Smooth muscle cell (in vitro differentiated cells): ENCODE measurements at regions not wholly inside any gene's neighbourhood (a gene's known extent, or its start where the extent isn't known, plus 50 kb on each side); places are given as distances from the start of the nearest gene placed in this dataset.
A peak's percentile ranks its signal among the peaks of the same experiment; 100 is the strongest.

Experiments
- DNase-seq: peaks from one replicate; lab custom pipeline; 2025; ENCODE audit not compliant: unreplicated experiment; lab: John Stamatoyannopoulos, UW
- H2AFZ ChIP-seq: fragments of 200-600 bp; sonication (generic); 2 replicates; pipeline ENCODE4 v1.6.0; 2016; ENCODE audit warnings: antibody characterized with exemption, low read depth, mild to moderate bottlenecking
- H3F3A ChIP-seq: fragments of 200-600 bp; sonication (generic); 2 replicates; pipeline ENCODE4 v1.6.0; 2017; ENCODE audit warnings: antibody characterized with exemption, low read depth
- H3K27ac ChIP-seq: fragments of 200-600 bp; sonication (generic); 2 replicates; pipeline ENCODE4 v1.5.1; 2016; ENCODE audit warnings: low read depth, mild to moderate bottlenecking
- H3K27me3 ChIP-seq: fragments of 200-600 bp; sonication (generic); 2 replicates; pipeline ENCODE4 v1.6.1; 2016; ENCODE audit warnings: low read depth, mild to moderate bottlenecking
- H3K36me3 ChIP-seq: fragments of 200-600 bp; sonication (generic); 2 replicates; pipeline ENCODE4 v1.5.1; 2016; ENCODE audit warnings: low read depth
- H3K4me1 ChIP-seq: fragments of 200-600 bp; sonication (generic); 2 replicates; pipeline ENCODE4 v1.5.1; 2016; ENCODE audit warnings: low read depth
- H3K4me2 ChIP-seq: fragments of 200-600 bp; sonication (generic); 2 replicates; pipeline ENCODE4 v1.6.0; 2016; ENCODE audit warnings: mild to moderate bottlenecking
- H3K4me3 ChIP-seq: fragments of 200-600 bp; sonication (generic); 2 replicates; pipeline ENCODE4 v1.5.1; 2016; ENCODE audit warnings: mild to moderate bottlenecking
- H3K79me2 ChIP-seq: fragments of 200-600 bp; sonication (generic); 2 replicates; pipeline ENCODE4 v1.6.0; 2016; ENCODE audit warnings: low read depth, mild to moderate bottlenecking
- H3K9ac ChIP-seq: fragments of 200-600 bp; sonication (generic); 2 replicates; pipeline ENCODE4 v1.6.0; 2016; ENCODE audit warnings: low read depth
- H3K9me3 ChIP-seq: fragments of 200-600 bp; sonication (generic); replicated peaks from 2 replicates; pipeline ENCODE4 v1.5.1; 2016; ENCODE audit warnings: low read depth
- H4K20me1 ChIP-seq: fragments of 200-600 bp; sonication (generic); 2 replicates; pipeline ENCODE4 v1.6.0; 2016; ENCODE audit warnings: low read depth
- CTCF ChIP-seq: fragments of 200-600 bp; sonication (generic); IDR thresholded peaks from 2 replicates; pipeline ENCODE4 v1.5.1; 2017; ENCODE audit warnings: borderline replicate concordance, mild to moderate bottlenecking, antibody characterized with exemption; ENCODE audit not compliant: insufficient read depth, poor library complexity, severe bottlenecking
- WGBS: methylation state at CpG from one replicate; pipeline ENCODE4 v1.1.7; 2016; ENCODE audit warnings: low lambda C conversion rate; 5-methylcytosine and 5-hydroxymethylcytosine counted together

GRCh38 chr13:65943708-65944107 lies 1286.4 kb downstream of the PCDH9 start:
- Histone ChIP-seq H2AFZ (peak overlapping the region; percentile 6), H3K27ac (no peak overlapping the region), H4K20me1 (no peaks in the 10 kb centered on the region), H3K79me2 (no peaks in the 10 kb centered on the region), H3F3A (no peaks in the 10 kb centered on the region), H3K27me3 (no peaks in the 10 kb centered on the region), H3K9me3 (no peaks in the 10 kb centered on the region), H3K4me1 (no peaks in the 10 kb centered on the region), H3K4me2 (no peak overlapping the region), H3K36me3 (no peaks in the 10 kb centered on the region), H3K9ac (no peak overlapping the region), H3K4me3 (no peak overlapping the region)
- DNase-seq = no peak
- 76% methylated on average over 3 of the region's 3 CpGs for WGBS
- TF ChIP-seq CTCF = no peak

- no peaks in the 10 kb centered on the region for H3F3A ChIP-seq
- H3K27ac ChIP-seq = no peak overlapping the region
- H3K79me2 ChIP-seq = no peaks in the 10 kb centered on the region
- no peaks in the 10 kb centered on the region for H3K36me3 ChIP-seq
- no peak overlapping the region for H2AFZ ChIP-seq
- no peak overlapping the region for H3K4me3 ChIP-seq
- no peaks in the 10 kb centered on the region for H3K4me1 ChIP-seq
- no peaks in the 10 kb centered on the region for H3K9me3 ChIP-seq
- H3K4me2 ChIP-seq = no peak overlapping the region
- 94% methylated on average over 1 of the region's 1 CpG for WGBS
- no peak for TF ChIP-seq CTCF
- H4K20me1 ChIP-seq = no peaks in the 10 kb centered on the region
- no peak for DNase-seq
- H3K9ac ChIP-seq = no peak overlapping the region
- no peaks in the 10 kb centered on the region for H3K27me3 ChIP-seq
Observed at GRCh38 chr13:65943024-65943423, 1287.1 kb downstream of the PCDH9 start.

GRCh38 chr13:65940720-65941119 lies 1289.4 kb downstream of the PCDH9 start:
- DNase-seq = no peak
- Histone ChIP-seq H3K36me3 (no peaks in the 10 kb centered on the region), H3K79me2 (no peaks in the 10 kb centered on the region), H2AFZ (no peak overlapping the region), H3K9ac (no peak overlapping the region), H4K20me1 (no peaks in the 10 kb centered on the region), H3F3A (no peaks in the 10 kb centered on the region), H3K4me3 (no peak overlapping the region), H3K27ac (no peak overlapping the region), H3K4me1 (no peaks in the 10 kb centered on the region), H3K9me3 (no peaks in the 10 kb centered on the region), H3K4me2 (no peak overlapping the region), H3K27me3 (no peaks in the 10 kb centered on the region)
- TF ChIP-seq CTCF = no peak
- 85% methylated on average over 3 of the region's 3 CpGs for WGBS

GRCh38 chr13:65937251-65937650 lies 1292.9 kb downstream of the PCDH9 start:
- no peak for TF ChIP-seq CTCF
- no peaks in the 10 kb centered on the region for H4K20me1 ChIP-seq
- 89% methylated on average over 2 of the region's 2 CpGs for WGBS
- H3K4me1 ChIP-seq = no peaks in the 10 kb centered on the region
- no peaks in the 10 kb centered on the region for H3K79me2 ChIP-seq
- H3K9me3 ChIP-seq = no peaks in the 10 kb centered on the region
- no peaks in the 10 kb centered on the region for H3K27me3 ChIP-seq
- DNase-seq = no peak
- H3K36me3 ChIP-seq = no peaks in the 10 kb centered on the region
- no peak overlapping the region for H3K9ac ChIP-seq
- no peaks in the 10 kb centered on the region for H3F3A ChIP-seq
- no peak overlapping the region for H3K4me2 ChIP-seq
- H2AFZ ChIP-seq = no peak overlapping the region
- H3K4me3 ChIP-seq = no peak overlapping the region
- no peak overlapping the region for H3K27ac ChIP-seq
